ENCODE measurements at regions not wholly inside any gene's neighbourhood (a gene's known extent, or its start where the extent isn't known, plus 50 kb on each side); places are given as distances from the start of the nearest gene placed in this dataset.
"Not testable (repeated sequence)": the region's sequence is repeated elsewhere in the genome, so short reads cannot be mapped to it uniquely, and the experiment has no call there.

DNA sequence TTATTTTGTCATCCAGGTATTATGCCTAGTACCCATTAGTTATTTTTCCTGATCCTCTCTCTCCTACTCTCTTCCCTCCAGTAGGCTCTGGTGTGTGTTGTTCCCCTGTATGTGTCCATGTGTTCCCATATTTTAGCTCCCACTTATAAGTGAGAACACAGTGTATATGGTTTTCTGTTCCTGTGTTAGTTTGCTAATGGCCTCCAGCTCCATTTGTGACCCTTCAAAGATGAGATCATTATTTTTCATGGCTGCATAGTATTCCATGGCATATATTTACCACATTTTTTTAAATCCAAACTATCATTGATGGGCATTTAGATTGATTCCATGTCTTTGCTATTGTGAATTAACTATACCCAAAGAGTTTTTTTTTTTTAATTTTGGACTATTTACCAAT lies 1675.7 kb upstream of the B3GALT2 start:
- CTCF ChIA-PET, result no interaction called here
- no peak for DNase-seq (ENCODE audit: low read depth, low spot score)
- POLR2A ChIA-PET, result no interaction called here
- H3K4me3 ChIP-seq (ENCODE audit: low read depth, low read length), result no peak overlapping the region
- TF ChIP-seq, protein P1, sequence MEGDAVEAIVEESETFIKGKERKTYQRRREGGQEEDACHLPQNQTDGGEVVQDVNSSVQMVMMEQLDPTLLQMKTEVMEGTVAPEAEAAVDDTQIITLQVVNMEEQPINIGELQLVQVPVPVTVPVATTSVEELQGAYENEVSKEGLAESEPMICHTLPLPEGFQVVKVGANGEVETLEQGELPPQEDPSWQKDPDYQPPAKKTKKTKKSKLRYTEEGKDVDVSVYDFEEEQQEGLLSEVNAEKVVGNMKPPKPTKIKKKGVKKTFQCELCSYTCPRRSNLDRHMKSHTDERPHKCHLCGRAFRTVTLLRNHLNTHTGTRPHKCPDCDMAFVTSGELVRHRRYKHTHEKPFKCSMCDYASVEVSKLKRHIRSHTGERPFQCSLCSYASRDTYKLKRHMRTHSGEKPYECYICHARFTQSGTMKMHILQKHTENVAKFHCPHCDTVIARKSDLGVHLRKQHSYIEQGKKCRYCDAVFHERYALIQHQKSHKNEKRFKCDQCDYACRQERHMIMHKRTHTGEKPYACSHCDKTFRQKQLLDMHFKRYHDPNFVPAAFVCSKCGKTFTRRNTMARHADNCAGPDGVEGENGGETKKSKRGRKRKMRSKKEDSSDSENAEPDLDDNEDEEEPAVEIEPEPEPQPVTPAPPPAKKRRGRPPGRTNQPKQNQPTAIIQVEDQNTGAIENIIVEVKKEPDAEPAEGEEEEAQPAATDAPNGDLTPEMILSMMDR (IDR thresholded peaks at IDR 0.05; ENCODE audit: insufficient read depth, low read length, missing control alignments), result no peak

DNA sequence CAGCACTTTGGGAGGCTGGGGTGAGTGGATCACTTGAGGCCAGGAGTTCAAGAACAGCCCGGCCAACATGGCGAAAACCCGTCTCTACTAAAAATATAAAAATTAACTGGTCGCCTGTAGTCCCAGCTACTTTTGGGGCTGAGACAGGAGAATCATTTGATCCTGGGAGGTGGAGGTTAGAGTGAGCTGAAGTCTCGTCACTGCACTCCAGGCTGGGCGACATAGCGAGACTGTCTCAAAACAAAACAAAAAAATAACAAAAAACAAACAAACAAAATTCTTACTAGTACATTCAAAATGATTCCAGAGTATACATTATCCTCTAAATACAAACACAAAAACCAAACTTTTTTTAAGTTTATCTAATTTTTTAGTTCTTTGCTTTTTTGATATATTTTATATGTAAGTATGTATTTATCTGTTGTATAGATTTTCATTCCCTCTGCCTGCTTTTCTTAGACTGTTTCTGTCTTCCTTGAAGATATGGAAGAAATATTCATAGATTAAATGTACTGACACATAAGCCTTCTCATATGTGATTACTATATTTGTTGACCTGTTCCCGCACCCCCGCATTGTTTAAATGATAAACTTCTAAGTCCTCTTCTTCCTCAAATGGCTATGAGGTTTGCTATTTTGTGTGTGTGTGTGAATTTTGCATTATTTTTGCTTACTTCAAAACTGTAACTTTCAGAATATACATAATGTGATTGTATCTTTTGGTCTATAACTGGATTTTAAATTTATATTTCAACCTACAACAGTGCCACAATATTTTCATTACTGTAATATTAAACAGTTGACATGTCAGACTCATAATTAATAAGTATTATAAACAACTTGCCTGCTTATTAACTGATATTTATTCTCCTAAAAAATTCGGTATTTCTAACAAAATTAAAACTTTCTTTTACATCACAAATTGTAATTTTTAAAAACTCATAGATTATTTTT lies 1674.1 kb upstream of the B3GALT2 start:
- DNase-seq (ENCODE audit: low read depth, low spot score), result no peak
- ChIA-PET POLR2A (no interaction called here), CTCF (no interaction called here)
- TF ChIP-seq, protein P1 (IDR thresholded peaks at IDR 0.05; ENCODE audit: insufficient read depth, low read length, missing control alignments), result no peak
- no peak overlapping the region for H3K4me3 ChIP-seq (ENCODE audit: low read depth, low read length)

DNA sequence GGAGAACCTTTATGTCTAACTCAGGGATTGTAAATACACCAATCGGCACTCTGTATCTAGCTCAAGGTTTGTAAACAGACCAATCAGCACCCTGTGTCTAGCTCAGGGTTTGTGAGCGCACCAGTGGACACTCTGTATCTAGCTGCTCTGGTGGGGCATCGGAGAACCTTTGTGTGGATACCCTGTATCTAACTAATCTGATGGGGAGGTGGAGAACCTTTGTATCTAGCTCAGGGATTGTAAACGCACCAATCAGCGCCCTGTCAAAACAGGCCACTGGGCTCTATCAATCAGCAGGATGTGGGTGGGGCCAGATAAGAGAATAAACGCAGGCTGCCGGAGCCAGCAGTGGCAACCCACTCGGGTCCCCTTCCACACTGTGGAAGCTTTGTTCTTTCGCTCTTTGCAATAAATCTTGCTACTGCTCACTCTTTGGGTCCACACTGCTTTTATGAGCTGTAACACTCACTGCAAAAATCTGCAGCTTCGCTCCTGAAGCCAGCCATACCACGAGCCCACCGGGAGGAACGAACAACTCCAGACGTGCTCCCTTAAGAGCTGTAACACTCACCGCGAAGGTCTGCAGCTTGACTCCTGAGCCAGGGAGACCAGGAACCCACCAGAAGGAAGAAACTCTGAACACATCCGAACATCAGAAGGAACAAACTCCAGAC lies 1673.2 kb upstream of the B3GALT2 start:
- H3K4me3 ChIP-seq (ENCODE audit: low read depth, low read length); DNase-seq (ENCODE audit: low read depth, low spot score); POLR2A ChIA-PET; CTCF ChIA-PET: not testable (repeated sequence)

DNA sequence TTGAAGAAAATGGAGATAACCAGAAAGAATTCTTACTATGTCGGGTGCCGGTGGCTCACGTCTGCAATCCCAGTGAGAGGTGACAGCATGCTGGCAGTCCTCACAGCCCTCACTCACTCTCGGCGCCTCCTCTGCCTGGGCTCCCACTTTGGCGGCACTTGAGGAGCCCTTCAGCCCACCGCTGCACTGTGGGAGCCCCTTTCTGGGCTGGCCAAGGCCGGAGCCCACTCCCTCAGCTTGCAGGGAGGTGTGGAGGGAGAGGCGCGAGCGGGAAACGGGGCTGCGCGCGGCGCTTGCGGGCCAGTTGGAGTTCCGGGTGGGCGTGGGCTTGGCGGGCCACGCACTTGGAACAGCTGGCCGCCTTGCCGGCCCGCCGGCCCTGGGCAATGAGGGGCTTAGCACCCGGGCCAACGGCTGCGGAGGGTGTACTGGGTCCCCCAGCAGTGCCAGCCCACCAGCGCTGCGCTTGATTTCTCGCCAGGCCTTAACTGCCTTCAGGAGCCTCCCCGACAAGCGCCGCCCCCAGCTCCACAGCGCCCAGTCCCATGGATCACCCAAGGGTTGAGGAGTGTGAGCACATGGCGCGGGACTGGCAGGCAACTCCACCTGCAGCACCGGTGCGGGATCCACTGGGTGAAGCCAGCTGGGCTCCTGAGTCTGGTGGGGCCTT lies 1672.5 kb upstream of the B3GALT2 start:
- DNase-seq (ENCODE audit: low read depth, low spot score); POLR2A ChIA-PET; H3K4me3 ChIP-seq (ENCODE audit: low read depth, low read length); CTCF ChIA-PET: not testable (repeated sequence)

DNA sequence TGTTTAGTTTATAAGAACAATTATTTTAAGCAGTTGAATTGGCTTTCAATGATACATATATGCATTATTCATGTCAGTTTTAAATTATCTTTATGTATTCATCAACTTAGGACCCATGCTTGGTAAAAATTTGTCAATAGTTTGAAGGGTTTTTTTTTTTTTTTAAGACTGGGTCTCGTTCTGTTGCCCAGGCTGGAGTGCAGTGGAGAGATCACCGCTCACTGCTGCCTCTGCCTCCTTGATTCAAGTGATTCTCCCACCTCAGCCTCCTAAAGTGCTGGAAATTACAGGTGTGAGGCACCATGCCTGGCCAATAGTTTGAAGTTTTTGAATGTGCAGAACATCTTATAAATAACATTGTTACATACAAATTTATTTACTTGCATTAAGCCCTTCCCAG lies 1671.0 kb upstream of the B3GALT2 start:
- POLR2A ChIA-PET, result no interaction called here

DNA sequence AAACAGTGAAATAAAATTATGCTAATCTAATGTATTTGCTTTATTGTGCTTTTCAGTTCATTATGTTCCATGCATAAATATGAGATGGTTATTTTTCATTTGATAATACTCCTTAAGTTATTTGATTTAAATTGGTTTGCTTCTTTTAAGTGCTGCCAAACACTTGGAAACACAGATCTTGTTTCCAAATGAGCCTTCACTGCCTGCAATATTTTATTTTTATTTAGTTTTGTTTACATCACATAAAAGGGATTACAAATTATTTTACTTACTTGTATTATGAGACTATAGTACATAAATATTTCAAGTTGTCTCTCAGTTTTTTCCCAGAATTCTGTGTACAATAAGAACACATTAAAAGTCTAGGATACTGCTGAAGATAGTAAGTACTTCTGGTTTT lies 1662.4 kb upstream of the B3GALT2 start:
- DNase-seq (ENCODE audit: low read depth, low spot score), result no peak
- H3K4me3 ChIP-seq (ENCODE audit: low read depth, low read length), result no peak overlapping the region
- ChIA-PET CTCF (no interaction called here), POLR2A (no interaction called here)
- TF ChIP-seq, protein P1 (IDR thresholded peaks at IDR 0.05; ENCODE audit: insufficient read depth, low read length, missing control alignments), result no peak

More for the DNA sequence above, 1671.0 kb upstream of the B3GALT2 start:
- TF ChIP-seq, protein P1 (IDR thresholded peaks at IDR 0.05; ENCODE audit: insufficient read depth, low read length, missing control alignments), result no peak
- no peak for DNase-seq (ENCODE audit: low read depth, low spot score)
- CTCF ChIA-PET, result no interaction called here
- H3K4me3 ChIP-seq (ENCODE audit: low read depth, low read length), result no peak overlapping the region

DNA sequence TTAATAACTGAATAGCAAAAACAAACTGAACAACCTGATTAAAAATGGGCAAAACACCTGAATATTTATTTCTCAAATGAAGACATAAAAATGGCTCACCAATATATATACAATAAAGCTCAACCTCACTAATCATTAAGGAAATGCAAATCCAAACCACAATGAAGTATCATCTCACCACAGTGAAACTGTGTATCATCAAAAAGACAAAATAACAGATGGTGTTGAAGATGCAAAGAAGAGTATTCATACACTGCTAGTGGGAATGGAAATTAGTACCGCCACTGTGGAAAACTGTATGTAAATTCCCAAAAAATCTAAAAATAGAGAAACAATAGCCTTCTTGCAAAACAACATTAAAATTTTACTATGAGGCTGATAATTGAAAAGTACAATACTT lies 1660.1 kb upstream of the B3GALT2 start:
- ChIA-PET CTCF (no interaction called here), POLR2A (no interaction called here)
- DNase-seq (ENCODE audit: low read depth, low spot score), result no peak
- TF ChIP-seq, protein P1 (IDR thresholded peaks at IDR 0.05; ENCODE audit: insufficient read depth, low read length, missing control alignments), result no peak
- H3K4me3 ChIP-seq (ENCODE audit: low read depth, low read length), result no peak overlapping the region

Data from AG04449 (cell line).